ENCODE measurements at regions not wholly inside any gene's neighbourhood (a gene's known extent, or its start where the extent isn't known, plus 50 kb on each side); places are given as distances from the start of the nearest gene placed in this dataset.

- no peak for TF ChIP-seq POLR2AphosphoS5 (IDR thresholded peaks at IDR 0.05; ENCODE audit: low read depth)
- TF ChIP-seq, protein P1, sequence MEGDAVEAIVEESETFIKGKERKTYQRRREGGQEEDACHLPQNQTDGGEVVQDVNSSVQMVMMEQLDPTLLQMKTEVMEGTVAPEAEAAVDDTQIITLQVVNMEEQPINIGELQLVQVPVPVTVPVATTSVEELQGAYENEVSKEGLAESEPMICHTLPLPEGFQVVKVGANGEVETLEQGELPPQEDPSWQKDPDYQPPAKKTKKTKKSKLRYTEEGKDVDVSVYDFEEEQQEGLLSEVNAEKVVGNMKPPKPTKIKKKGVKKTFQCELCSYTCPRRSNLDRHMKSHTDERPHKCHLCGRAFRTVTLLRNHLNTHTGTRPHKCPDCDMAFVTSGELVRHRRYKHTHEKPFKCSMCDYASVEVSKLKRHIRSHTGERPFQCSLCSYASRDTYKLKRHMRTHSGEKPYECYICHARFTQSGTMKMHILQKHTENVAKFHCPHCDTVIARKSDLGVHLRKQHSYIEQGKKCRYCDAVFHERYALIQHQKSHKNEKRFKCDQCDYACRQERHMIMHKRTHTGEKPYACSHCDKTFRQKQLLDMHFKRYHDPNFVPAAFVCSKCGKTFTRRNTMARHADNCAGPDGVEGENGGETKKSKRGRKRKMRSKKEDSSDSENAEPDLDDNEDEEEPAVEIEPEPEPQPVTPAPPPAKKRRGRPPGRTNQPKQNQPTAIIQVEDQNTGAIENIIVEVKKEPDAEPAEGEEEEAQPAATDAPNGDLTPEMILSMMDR (IDR thresholded peaks at IDR 0.05; ENCODE audit: insufficient read depth, low read length), result no peak
- no peak for TF ChIP-seq GABPA (IDR thresholded peaks at IDR 0.05; ENCODE audit: low read depth)
These were observed 508.1 kb downstream of the NR2F1-AS1 start for GRCh38 chr5:93072831-93073459.

Measured in HL-60 (cell line).